H1 (cell line): ENCODE measurements at regions not wholly inside any gene's neighbourhood (a gene's known extent, or its start where the extent isn't known, plus 50 kb on each side); places are given as distances from the start of the nearest gene placed in this dataset.

ENCODE experiments used
- CTCF ChIP-seq, 3 experiments: IDR thresholded peaks; 1 replicate in 2 of 3; 2 replicates in 1 of 3; pipeline versions ENCODE4 v1.5.1 to v1.6.1; 2011; ENCODE audit warnings: low read length in 3 of 3, mild to moderate bottlenecking in 3 of 3, inconsistent platforms in 2 of 3, low read depth in 1 of 3, moderate library complexity in 1 of 3; ENCODE audit not compliant: insufficient read depth in 1 of 3; ENCODE audit errors: control extremely low read depth in 1 of 3
- E2F6 ChIP-seq: IDR thresholded peaks from 2 replicates; pipeline ENCODE4 v1.6.1; 2012; ENCODE audit warnings: inconsistent platforms
- RFX5 ChIP-seq: IDR thresholded peaks from 2 replicates; pipeline ENCODE4 v1.6.1; 2011; ENCODE audit warnings: low read depth, low read length, improper control_type of control experiment, borderline replicate concordance
- SAP30 ChIP-seq: fragments of 300-600 bp; sonication (generic); IDR thresholded peaks from 2 replicates; pipeline ENCODE4 v1.7.1; 2012; ENCODE audit warnings: low read length, moderate library complexity, mild to moderate bottlenecking, inconsistent platforms; ENCODE audit not compliant: insufficient read depth, insufficient replicate concordance
- SIRT6 ChIP-seq: IDR thresholded peaks from one replicate; pipeline ENCODE4 v1.7.1; 2012; ENCODE audit warnings: low read length, inconsistent platforms

- no peak for TF ChIP-seq CTCF (IDR thresholded peaks at IDR 0.05; ENCODE audit: control extremely low read depth in 1 of 3, insufficient read depth in 1 of 3, low read depth in 1 of 3, low read length in 3 of 3)
- no peak for TF ChIP-seq RFX5
- TF ChIP-seq E2F6, result no peak
- no peak for TF ChIP-seq SAP30
- no peak for TF ChIP-seq SIRT6
- TF ChIP-seq, all 59 proteins: peak for 0
Measured at GRCh38 chr6:74762841-74763240, 443.0 kb downstream of the COL12A1 start (continued).
